SU-DHL-6 (cell line): ENCODE measurements at regions not wholly inside any gene's neighbourhood (a gene's known extent, or its start where the extent isn't known, plus 50 kb on each side); places are given as distances from the start of the nearest gene placed in this dataset.

Source experiments
- H2AFZ ChIP-seq: fragments of 200-600 bp; sonication (generic); 2 replicates; pipeline ENCODE4 v1.6.1; 2014; ENCODE audit warnings: low read depth, mild to moderate bottlenecking, moderate library complexity, mixed read lengths, antibody characterized with exemption, low read length; ENCODE audit not compliant: severe bottlenecking
- H3F3A ChIP-seq: fragments of 200-600 bp; shearing (Covaris generic); 2 replicates; pipeline ENCODE4 v1.6.0; 2016; ENCODE audit warnings: antibody characterized with exemption, mild to moderate bottlenecking; ENCODE audit not compliant: insufficient read depth
- H3K27ac ChIP-seq: fragments of 200-600 bp; sonication (generic); 2 replicates; pipeline ENCODE4 v1.5.1; 2016; ENCODE audit warnings: low read depth, mild to moderate bottlenecking, low read length, moderate library complexity, mixed read lengths
- H3K27me3 ChIP-seq: fragments of 200-600 bp; sonication (generic), shearing (Covaris generic); 2 replicates; pipeline ENCODE4 v1.6.0; 2014; ENCODE audit warnings: mild to moderate bottlenecking, low read length
- H3K36me3 ChIP-seq: fragments of 200-600 bp; sonication (generic); 2 replicates; pipeline ENCODE4 v1.6.1; 2014; ENCODE audit warnings: mild to moderate bottlenecking, low read length, mixed read lengths
- H3K4me2 ChIP-seq: fragments of 300-600, 200-600 bp; shearing (Covaris generic), sonication (generic); 2 replicates; pipeline ENCODE4 v1.6.0; 2014; ENCODE audit warnings: low read length, low read depth, mild to moderate bottlenecking; ENCODE audit not compliant: poor library complexity, severe bottlenecking
- H3K4me3 ChIP-seq: fragments of 200-600 bp; sonication (generic); 2 replicates; pipeline ENCODE4 v1.5.1; 2014; ENCODE audit warnings: antibody characterized with exemption, low read length, mild to moderate bottlenecking, mixed read lengths; ENCODE audit not compliant: insufficient read depth, poor library complexity, severe bottlenecking
- H3K79me2 ChIP-seq: fragments of 200-600 bp; sonication (generic); 2 replicates; pipeline ENCODE4 v1.6.1; 2014; ENCODE audit warnings: mild to moderate bottlenecking, low read length, moderate library complexity; ENCODE audit not compliant: insufficient read depth
- H3K9ac ChIP-seq: fragments of 200-600 bp; sonication (generic); 2 replicates; pipeline ENCODE4 v1.7.0; 2014; ENCODE audit warnings: mild to moderate bottlenecking, low read length
- H3K9me2 ChIP-seq: fragments of 200-600 bp; sonication (generic); replicated peaks from 2 replicates; pipeline ENCODE4 v1.6.1; 2014; ENCODE audit warnings: low read length; ENCODE audit not compliant: insufficient read depth
- H3K9me3 ChIP-seq: fragments of 200-600 bp; sonication (generic); 2 replicates; pipeline ENCODE4 v1.6.1; 2014; ENCODE audit warnings: low read length, mixed read lengths; ENCODE audit not compliant: insufficient read depth
- H4K20me1 ChIP-seq: fragments of 200-600 bp; sonication (generic); 2 replicates; pipeline ENCODE4 v1.6.1; 2014; ENCODE audit warnings: low read depth, mild to moderate bottlenecking, antibody characterized with exemption, low read length, moderate library complexity, mixed read lengths
- CTCF ChIP-seq: fragments of 200-600 bp; sonication (generic); IDR thresholded peaks from one replicate; pipeline ENCODE4 v1.5.1; 2017; ENCODE audit warnings: antibody characterized with exemption, mild to moderate bottlenecking, low read length, moderate library complexity; ENCODE audit not compliant: insufficient read depth, poor library complexity, severe bottlenecking
- EZH2phosphoT487 ChIP-seq: fragments of 200-600 bp; sonication (generic), shearing (Covaris generic); conservative IDR thresholded peaks from 2 replicates; pipeline ENCODE4 v1.6.1; 2018; ENCODE audit warnings: mild to moderate bottlenecking, antibody characterized with exemption, low read length, moderate library complexity, mixed read lengths

GRCh38 chr9:107650321-107650720, 160.8 kb upstream of the KLF4 start:
- Histone ChIP-seq H3K9ac (no peak overlapping the region), H3K27ac (no peak overlapping the region), H3K4me3 (no peak overlapping the region), H3F3A (no peaks in the 10 kb centered on the region), H3K79me2 (no peaks in the 10 kb centered on the region), H2AFZ (no peak overlapping the region), H3K9me2 (no peaks in the 10 kb centered on the region), H4K20me1 (no peaks in the 10 kb centered on the region), H3K4me2 (no peak overlapping the region), H3K27me3 (no peaks in the 10 kb centered on the region), H3K9me3 (no peaks in the 10 kb centered on the region), H3K36me3 (no peaks in the 10 kb centered on the region)
- TF ChIP-seq EZH2phosphoT487 (no peak), CTCF (no peak)

- Histone ChIP-seq H4K20me1 (no peaks in the 10 kb centered on the region), H3K79me2 (no peaks in the 10 kb centered on the region), H2AFZ (no peak overlapping the region), H3K9ac (no peak overlapping the region), H3K27ac (no peak overlapping the region), H3K4me3 (no peak overlapping the region), H3K4me2 (no peak overlapping the region), H3K36me3 (no peaks in the 10 kb centered on the region), H3K9me3 (no peaks in the 10 kb centered on the region), H3F3A (no peaks in the 10 kb centered on the region), H3K27me3 (no peaks in the 10 kb centered on the region), H3K9me2 (no peaks in the 10 kb centered on the region)
- no peak for TF ChIP-seq EZH2phosphoT487
- TF ChIP-seq CTCF = no peak
Measured at GRCh38 chr9:107648153-107648715, 158.7 kb upstream of the KLF4 start.

- Histone ChIP-seq H3K36me3 (no peaks in the 10 kb centered on the region), H3K9ac (no peak overlapping the region), H4K20me1 (no peaks in the 10 kb centered on the region), H3K27ac (no peak overlapping the region), H2AFZ (no peak overlapping the region), H3K4me3 (no peak overlapping the region), H3K4me2 (no peak overlapping the region), H3K27me3 (no peaks in the 10 kb centered on the region), H3F3A (no peaks in the 10 kb centered on the region), H3K9me3 (no peaks in the 10 kb centered on the region), H3K79me2 (no peaks in the 10 kb centered on the region), H3K9me2 (no peaks in the 10 kb centered on the region)
- TF ChIP-seq CTCF (no peak), EZH2phosphoT487 (no peak)
Measured at GRCh38 chr9:107647611-107648010, 158.0 kb upstream of the KLF4 start.
